Naive thymus-derived CD4-positive, alpha-beta T cell (primary cell): ENCODE measurements at regions not wholly inside any gene's neighbourhood (a gene's known extent, or its start where the extent isn't known, plus 50 kb on each side); places are given as distances from the start of the nearest gene placed in this dataset.
"Not testable (repeated sequence)": the region's sequence is repeated elsewhere in the genome, so short reads cannot be mapped to it uniquely, and the experiment has no call there.

ENCODE experiments used
- ATAC-seq: fragments of 150-1000 bp; cut with Tn5 transposase; 2 replicates; pipeline ENCODE4 v1.10.0; 2021; ENCODE audit warnings: mild to moderate bottlenecking, moderate library complexity
- CTCF ChIA-PET: fragments of 350-600 bp; sonication (Branson Sonifier 250); formaldehyde crosslinking; loops from one replicate; lab custom pipeline; 2021; ENCODE audit warnings: antibody characterized with exemption; lab: Charles Lee
- POLR2A ChIA-PET: fragments of 350-600 bp; sonication (Branson Sonifier 250); formaldehyde crosslinking; loops from one replicate; lab custom pipeline; 2021; ENCODE audit warnings: antibody characterized with exemption, inconsistent platforms; lab: Charles Lee
- DNase-seq, 9 donors: peaks; one replicate each; pipeline versions ENCODE4 v3.0.0 to v3.0.0-alpha.2; 2020 to 2022; ENCODE audit warnings: mixed read lengths in 1 of 9
- H3K27ac ChIP-seq: one replicate; pipeline ENCODE4 v1.7.0; 2013; ENCODE audit warnings: mild to moderate bottlenecking, low read depth, low read length, moderate library complexity
- H3K27me3 ChIP-seq, 2 donors: one replicate each; pipeline ENCODE4 v1.7.0; 2013; ENCODE audit warnings: low read length in 2 of 2, mild to moderate bottlenecking in 2 of 2, moderate library complexity in 2 of 2; ENCODE audit not compliant: control insufficient read depth in 2 of 2, insufficient read depth in 2 of 2
- H3K36me3 ChIP-seq, 3 experiments: 1 replicate in 2 of 3; 2 replicates in 1 of 3; pipeline ENCODE4 v1.7.0; 2013; ENCODE audit warnings: low read length in 3 of 3, mild to moderate bottlenecking in 3 of 3, moderate library complexity in 1 of 3; ENCODE audit not compliant: insufficient read depth in 3 of 3, control insufficient read depth in 2 of 3
- H3K4me1 ChIP-seq, 2 donors: one replicate each; pipeline ENCODE4 v1.7.0; 2013; ENCODE audit warnings: low read length in 2 of 2, mild to moderate bottlenecking in 2 of 2, moderate library complexity in 1 of 2; ENCODE audit not compliant: control insufficient read depth in 2 of 2, insufficient read depth in 2 of 2
- H3K4me3 ChIP-seq: 2 replicates; pipeline ENCODE4 v1.7.0; 2013; ENCODE audit warnings: mild to moderate bottlenecking, low read length
- H3K9me3 ChIP-seq, 3 experiments: 1 replicate in 2 of 3; 2 replicates in 1 of 3; pipeline ENCODE4 v1.7.0; 2013; ENCODE audit warnings: low read length in 3 of 3; ENCODE audit not compliant: control insufficient read depth in 2 of 3
- H3K27ac Mint-ChIP-seq, 9 donors: one replicate each; pipeline ENCODE4 v1.8.0; 2020 to 2022; ENCODE audit warnings: mixed read lengths in 9 of 9, mild to moderate bottlenecking in 8 of 9, moderate library complexity in 5 of 9, inconsistent platforms in 2 of 9
- H3K27me3 Mint-ChIP-seq, 5 donors: one replicate each; pipeline ENCODE4 v1.8.0; 2021 to 2022; ENCODE audit warnings: mixed read lengths in 5 of 5, mild to moderate bottlenecking in 1 of 5
- H3K36me3 Mint-ChIP-seq, 5 donors: one replicate each; pipeline ENCODE4 v1.8.0; 2020 to 2022; ENCODE audit warnings: mixed read lengths in 5 of 5, mild to moderate bottlenecking in 3 of 5, inconsistent platforms in 1 of 5
- H3K4me1 Mint-ChIP-seq, 7 donors: one replicate each; pipeline ENCODE4 v1.8.0; 2020 to 2022; ENCODE audit warnings: mixed read lengths in 7 of 7, mild to moderate bottlenecking in 3 of 7, inconsistent platforms in 1 of 7
- H3K4me3 Mint-ChIP-seq, 10 donors: one replicate each; pipeline ENCODE4 v1.8.0; 2020 to 2022; ENCODE audit warnings: mild to moderate bottlenecking in 10 of 10, mixed read lengths in 10 of 10, moderate library complexity in 6 of 10, inconsistent platforms in 2 of 10
- H3K9me3 Mint-ChIP-seq, 11 donors: one replicate each; pipeline ENCODE4 v1.8.0; 2020 to 2022; ENCODE audit warnings: mixed read lengths in 11 of 11, mild to moderate bottlenecking in 4 of 11, inconsistent platforms in 1 of 11, moderate library complexity in 1 of 11
- intact Hi-C, 2 donors: fragments of 100-400 bp; cut with micrococcal nuclease; formaldehyde crosslinking; loops; one replicate each; pipeline ENCODE4 v1.15.1; 2023

DNA sequence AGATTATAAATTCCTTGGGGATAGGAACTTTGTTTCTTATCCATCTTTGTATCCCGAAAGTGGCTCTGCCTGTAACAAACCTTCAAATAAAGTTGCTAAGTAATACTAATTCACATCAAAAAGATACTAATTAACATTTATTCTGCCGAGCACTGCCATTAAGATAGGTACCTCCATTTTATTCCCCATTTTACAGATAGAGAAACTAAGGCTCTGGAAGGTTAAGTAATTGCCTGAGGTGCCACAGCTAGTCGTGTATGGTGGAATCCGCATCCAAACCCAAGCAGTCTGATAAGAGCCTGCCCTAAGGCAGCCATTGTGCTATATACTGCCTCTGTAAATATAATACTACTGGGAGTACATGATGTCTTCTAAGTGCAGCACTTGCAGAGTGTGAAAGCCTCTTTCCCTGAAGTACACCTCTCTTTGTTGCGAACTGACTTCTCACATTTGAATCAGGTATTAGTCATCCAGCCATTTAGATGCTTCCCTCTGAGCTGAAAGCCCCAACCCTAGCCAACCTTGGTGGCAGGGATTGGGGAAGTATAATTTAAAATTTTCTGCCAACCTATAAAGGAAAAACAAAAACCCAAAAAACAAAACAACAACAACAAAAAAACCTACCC lies 78.5 kb upstream of the CHD2 start:
- H3K27me3 Mint-ChIP-seq, result no peaks in the 10 kb centered on the region
- Histone ChIP-seq H3K4me3 (no peak overlapping the region), H3K27ac (peak overlapping the region; percentile 86), H3K9me3 (no peaks in the 10 kb centered on the region), H3K36me3 (no peaks in the 10 kb centered on the region), H3K27me3 (no peaks in the 10 kb centered on the region), H3K4me1 (peaks cover 16 to 47% of the 10 kb centered on the region in 2 donors)
- H3K9me3 Mint-ChIP-seq, result no peaks in the 10 kb centered on the region
- H3K4me1 Mint-ChIP-seq, result peaks cover 25 to 77% (median 73%) of the 10 kb centered on the region in 7 donors
- peak overlapping the region; percentile 36 to 86 (median 64) for H3K4me3 Mint-ChIP-seq
- peaks cover 0 to 4% (median 0%) of the 10 kb centered on the region in 5 donors for H3K36me3 Mint-ChIP-seq
- intact Hi-C loops, result no loop called here
- H3K27ac Mint-ChIP-seq, result peak overlapping the region; percentile 83 to 96 (median 88)
- ChIA-PET POLR2A (interaction anchor here (0.6 to 11.4 kb wide), 15 partner anchors 10 to 100 kb away, joined by 3 to 362 read pairs (median 11); partner anchors contain the start of gene CHD2), CTCF (interaction anchor here (0.6 to 6.0 kb wide), 5 partner anchors 10 to 184 kb away, joined by 4 to 39 read pairs (median 5); partner anchors contain the start of gene CHD2)
- DNase-seq (peak in 1 of 9 donors; percentile 2), ATAC-seq (no peak)

DNA sequence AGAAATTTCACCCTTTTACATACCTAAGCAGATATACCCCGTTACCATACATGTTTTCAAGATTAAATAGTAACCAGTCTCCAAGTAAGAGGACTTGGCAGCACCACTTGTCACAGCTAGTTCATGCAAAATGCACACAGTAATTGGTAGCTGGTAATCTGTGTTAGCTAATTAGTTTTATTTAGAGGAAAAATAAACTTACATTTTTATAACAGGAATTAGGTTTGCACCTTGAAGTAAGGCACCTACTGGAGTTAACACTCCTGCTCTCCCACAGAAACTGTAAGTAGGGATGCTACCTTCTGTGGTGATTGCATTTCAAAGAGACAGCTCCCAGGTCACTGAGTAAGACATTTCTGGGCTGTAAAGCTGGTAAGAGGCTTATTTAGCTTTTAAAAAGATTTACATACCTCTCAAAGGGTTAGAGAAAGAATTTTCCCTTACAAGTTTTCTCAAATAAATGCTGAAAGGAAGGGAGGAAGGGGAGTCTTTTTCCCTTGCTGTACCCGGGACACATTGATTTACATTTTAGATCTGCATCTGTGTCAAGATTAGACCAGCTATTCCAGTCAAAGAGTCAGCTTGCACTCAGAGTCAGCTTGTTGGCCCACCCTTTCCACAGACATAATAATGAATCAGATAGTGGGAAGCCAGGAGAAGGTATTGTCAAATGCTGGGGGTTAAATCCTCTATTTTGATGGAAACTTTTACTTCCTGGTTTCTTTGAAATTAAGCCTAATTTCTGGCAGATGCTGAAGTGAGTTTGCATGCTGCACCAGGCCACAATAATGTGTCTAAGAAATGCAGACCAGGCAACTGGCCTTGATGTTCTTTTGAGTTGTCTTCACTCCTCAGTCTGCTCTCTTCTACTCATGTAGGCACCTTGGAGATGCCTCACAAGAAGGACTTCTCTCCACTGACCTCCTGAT lies 77.6 kb upstream of the CHD2 start:
- Mint-ChIP-seq H3K36me3 (peaks cover 0 to 4% (median 0%) of the 10 kb centered on the region in 5 donors), H3K27ac (peak overlapping the region; percentile 83 to 96 (median 91)), H3K4me3 (peak overlapping the region; percentile 11 to 82 (median 55)), H3K27me3 (no peaks in the 10 kb centered on the region), H3K4me1 (peaks cover 23 to 75% (median 66%) of the 10 kb centered on the region in 7 donors), H3K9me3 (no peaks in the 10 kb centered on the region)
- intact Hi-C loops, result no loop called here
- ChIA-PET POLR2A (interaction anchor here (0.6 to 11.4 kb wide), 13 partner anchors 9 to 99 kb away, joined by 3 to 362 read pairs (median 8); partner anchors contain the start of gene CHD2), CTCF (interaction anchor here (1.2 to 6.0 kb wide), 3 partner anchors 9 to 78 kb away, joined by 4 to 39 read pairs (median 8); partner anchors contain the start of gene CHD2)
- H3K9me3 ChIP-seq, result no peaks in the 10 kb centered on the region
- DNase-seq (peak in 1 of 9 donors; percentile 4), ATAC-seq (no peak)
- no peaks in the 10 kb centered on the region for H3K36me3 ChIP-seq
- no peak overlapping the region for H3K4me3 ChIP-seq
- H3K27ac ChIP-seq, result peak overlapping the region; percentile 86
- peaks cover 16 to 43% of the 10 kb centered on the region in 2 donors for H3K4me1 ChIP-seq
- no peaks in the 10 kb centered on the region for H3K27me3 ChIP-seq

DNA sequence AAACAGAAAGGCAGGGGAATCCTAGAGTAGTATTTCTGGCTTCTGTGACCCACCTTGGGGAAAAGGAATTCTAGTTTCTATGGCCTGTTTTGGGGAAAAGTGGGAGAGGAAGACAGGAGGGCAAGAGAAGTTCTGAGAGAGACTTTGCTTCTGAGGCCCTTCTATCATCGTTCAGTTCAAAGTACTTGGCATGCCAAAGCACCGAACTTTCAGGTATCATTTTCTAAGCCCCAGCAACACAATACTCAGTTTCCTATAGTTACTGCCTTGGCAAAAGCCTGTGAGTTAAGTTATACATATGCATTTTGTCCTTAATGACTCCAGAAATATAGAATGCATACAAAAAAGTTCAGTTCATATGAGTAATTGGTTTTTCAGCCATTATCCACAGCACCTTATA lies 74.1 kb upstream of the CHD2 start:
- H3K27ac ChIP-seq, result no peak overlapping the region
- Mint-ChIP-seq H3K4me1 (peaks cover 14 to 53% (median 47%) of the 10 kb centered on the region in 7 donors), H3K36me3 (peaks cover 0 to 4% (median 0%) of the 10 kb centered on the region in 5 donors), H3K9me3 (no peaks in the 10 kb centered on the region), H3K4me3 (peak overlapping the region in 1 of 10 donors; percentile 0), H3K27me3 (no peaks in the 10 kb centered on the region), H3K27ac (peak overlapping the region in 4 of 9 donors; percentile 19 to 61 (median 44))
- no peaks in the 10 kb centered on the region for H3K36me3 ChIP-seq
- CTCF ChIA-PET, result no interaction called here
- intact Hi-C loops, result no loop called here
- peaks cover 7 to 33% of the 10 kb centered on the region in 2 donors for H3K4me1 ChIP-seq
- no peaks in the 10 kb centered on the region for H3K27me3 ChIP-seq
- no peaks in the 10 kb centered on the region for H3K9me3 ChIP-seq
- no peak overlapping the region for H3K4me3 ChIP-seq
- no peak for DNase-seq
- POLR2A ChIA-PET, result interaction anchor here (1.5 to 11.4 kb wide), 4 partner anchors 6 to 75 kb away, joined by 7 to 362 read pairs (median 233); partner anchors contain the start of gene CHD2
- no peak for ATAC-seq

DNA sequence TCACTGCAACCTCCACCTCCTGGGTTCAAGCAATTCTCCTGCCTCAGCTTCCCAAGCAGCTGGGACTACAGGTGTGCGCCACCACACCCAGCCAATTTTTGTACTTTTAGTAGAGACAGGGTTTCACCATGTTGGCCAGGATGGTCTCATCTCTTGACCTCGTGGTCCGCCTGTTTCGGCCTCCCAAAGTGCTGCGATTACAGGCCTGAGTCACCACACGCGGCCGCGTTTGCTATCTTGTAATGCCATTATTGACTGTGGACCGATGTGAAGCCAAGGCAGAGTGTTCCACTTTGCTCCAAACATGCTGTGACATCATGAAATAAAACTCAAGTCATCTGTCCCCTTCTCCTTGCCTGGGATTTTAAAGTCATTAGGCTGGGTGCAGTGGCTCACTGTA lies 72.1 kb upstream of the CHD2 start:
- H3K27ac ChIP-seq, H3K27ac Mint-ChIP-seq, intact Hi-C loops, H3K36me3 Mint-ChIP-seq, H3K9me3 Mint-ChIP-seq, ATAC-seq, H3K9me3 ChIP-seq, H3K36me3 ChIP-seq, H3K27me3 Mint-ChIP-seq, H3K4me3 ChIP-seq, CTCF ChIA-PET, H3K27me3 ChIP-seq, DNase-seq: not testable (repeated sequence)
- POLR2A ChIA-PET, result interaction anchor here (0.9 to 8.5 kb wide), 6 partner anchors 7 to 54 kb away, joined by 3 to 396 read pairs (median 98); no protein-coding TSS in a partner anchor
- Mint-ChIP-seq H3K4me1 (peaks cover 23 to 53% (median 49%) of the 10 kb centered on the region in 7 donors), H3K4me3 (peak overlapping the region in 1 of 10 donors; percentile 5)
- H3K4me1 ChIP-seq, result peaks cover 26 to 37% of the 10 kb centered on the region in 2 donors

DNA sequence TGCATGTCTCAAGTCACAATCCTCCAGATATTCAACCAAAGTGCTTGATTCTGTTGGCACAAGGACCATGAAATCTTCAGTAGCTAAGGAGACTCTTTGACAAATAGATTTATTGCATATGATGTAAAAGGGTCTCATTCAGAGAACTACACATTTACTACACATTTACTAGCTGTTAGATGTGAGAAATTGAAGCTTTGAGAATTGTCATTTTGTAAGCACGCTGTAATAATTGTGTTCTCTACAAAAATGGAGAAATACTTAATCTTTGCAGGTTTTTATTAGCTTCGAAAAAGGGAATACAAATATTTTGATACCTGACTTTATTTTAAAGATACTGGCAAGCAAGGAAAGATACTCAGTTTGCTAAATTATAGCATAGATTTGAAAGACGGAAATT lies 70.2 kb upstream of the CHD2 start:
- Histone ChIP-seq H3K9me3 (no peaks in the 10 kb centered on the region), H3K4me1 (peaks cover 31 to 50% of the 10 kb centered on the region in 2 donors), H3K4me3 (no peak overlapping the region), H3K36me3 (no peaks in the 10 kb centered on the region), H3K27ac (peak overlapping the region; percentile 81), H3K27me3 (no peaks in the 10 kb centered on the region)
- CTCF ChIA-PET, result interaction anchor here (0.7 to 5.1 kb wide), 6 partner anchors 13 to 51 kb away, joined by 3 to 38 read pairs (median 6); no protein-coding TSS in a partner anchor
- H3K4me1 Mint-ChIP-seq, result peaks cover 28 to 61% (median 56%) of the 10 kb centered on the region in 7 donors
- no peak for ATAC-seq
- peak overlapping the region in 4 of 10 donors; percentile 25 to 91 (median 66) for H3K4me3 Mint-ChIP-seq
- no peaks in the 10 kb centered on the region for H3K27me3 Mint-ChIP-seq
- no peak for DNase-seq
- peaks cover 0 to 2% (median 0%) of the 10 kb centered on the region in 11 donors for H3K9me3 Mint-ChIP-seq
- no peaks in the 10 kb centered on the region for H3K36me3 Mint-ChIP-seq
- intact Hi-C loops, result no loop called here
- POLR2A ChIA-PET, result interaction anchor here (0.7 to 8.5 kb wide), 13 partner anchors 9 to 84 kb away, joined by 3 to 396 read pairs (median 4); partner anchors contain the start of gene CHD2
- H3K27ac Mint-ChIP-seq, result peak overlapping the region in 8 of 9 donors; percentile 22 to 98 (median 94)

DNA sequence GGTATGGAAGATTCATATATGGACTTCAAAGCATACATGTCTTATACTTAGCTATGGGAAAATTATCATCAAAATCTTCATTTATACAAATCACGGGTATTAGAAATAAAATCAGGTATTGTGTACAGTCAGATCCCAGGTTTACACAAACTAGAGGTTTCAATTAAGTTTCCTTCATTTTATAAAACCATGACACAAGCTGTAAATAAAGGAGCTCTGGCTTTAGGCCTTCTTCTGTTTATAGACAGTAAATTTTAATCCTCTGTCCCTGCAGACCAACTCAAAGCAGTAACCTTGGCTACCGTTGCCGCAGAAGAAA lies 68.8 kb upstream of the CHD2 start:
- ChIA-PET POLR2A (interaction anchor here (0.7 to 8.5 kb wide), 22 partner anchors 10 to 96 kb away, joined by 3 to 396 read pairs (median 18); partner anchors contain the start of gene CHD2), CTCF (interaction anchor here (0.7 to 5.1 kb wide), 9 partner anchors 9 to 87 kb away, joined by 3 to 38 read pairs (median 5); no protein-coding TSS in a partner anchor)
- no peaks in the 10 kb centered on the region for H3K27me3 Mint-ChIP-seq
- H3K27me3 ChIP-seq, result no peaks in the 10 kb centered on the region
- peak overlapping the region; percentile 81 for H3K27ac ChIP-seq
- peaks cover 0 to 2% (median 0%) of the 10 kb centered on the region in 11 donors for H3K9me3 Mint-ChIP-seq
- peak overlapping the region; percentile 21 for H3K4me3 ChIP-seq
- H3K4me1 ChIP-seq, result peaks cover 31 to 53% of the 10 kb centered on the region in 2 donors
- peak overlapping the region; percentile 74 to 91 (median 81) for H3K4me3 Mint-ChIP-seq
- ATAC-seq (no peak), DNase-seq (no peak)
- intact Hi-C loops, result loop anchor here (1.0 kb wide), 9 partner anchors 11 to 87 kb away; partner anchors contain the start of gene CHD2 (in 2 of the 2)
- peaks cover 26 to 61% (median 50%) of the 10 kb centered on the region in 7 donors for H3K4me1 Mint-ChIP-seq
- no peaks in the 10 kb centered on the region for H3K36me3 Mint-ChIP-seq
- H3K9me3 ChIP-seq, result no peaks in the 10 kb centered on the region
- no peaks in the 10 kb centered on the region for H3K36me3 ChIP-seq
- peak overlapping the region; percentile 92 to 98 (median 97) for H3K27ac Mint-ChIP-seq
